ENCODE measurements at regions not wholly inside any gene's neighbourhood (a gene's known extent, or its start where the extent isn't known, plus 50 kb on each side); places are given as distances from the start of the nearest gene placed in this dataset.

DNA sequence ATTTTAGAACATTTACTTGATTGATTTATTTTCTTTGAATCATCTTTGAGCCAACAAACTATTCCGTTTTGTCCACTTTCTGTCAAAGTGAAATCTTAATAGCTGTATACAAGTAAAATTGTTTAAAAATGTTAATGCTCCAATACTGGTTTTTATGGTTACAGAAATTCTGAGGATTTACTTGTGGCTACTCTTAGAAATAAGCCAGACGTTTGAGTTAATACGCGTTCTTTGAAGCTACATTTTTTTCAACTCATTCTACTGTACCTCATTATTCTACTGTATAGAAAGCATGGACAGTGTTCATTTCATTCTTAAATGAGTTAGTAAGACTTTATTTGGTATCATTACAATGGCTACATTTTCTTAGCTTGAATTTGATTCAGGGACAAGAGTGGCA is 996.2 kb upstream of the FLRT2 start:
- TF ChIP-seq CTCF (IDR thresholded peaks at IDR 0.05) (no peak), POLR2A (IDR thresholded peaks at IDR 0.05) (no peak)

All from sigmoid colon (tissue), 3 donors.